AG09309 (cell line): ENCODE measurements at regions not wholly inside any gene's neighbourhood (a gene's known extent, or its start where the extent isn't known, plus 50 kb on each side); places are given as distances from the start of the nearest gene placed in this dataset.

Experiments
- DNase-seq: peaks from one replicate; pipeline ENCODE4 v3.0.0-alpha.2; 2010; ENCODE audit warnings: low read depth
- H3K4me3 ChIP-seq: 2 replicates; pipeline ENCODE4 v1.5.1; 2011; ENCODE audit warnings: mild to moderate bottlenecking, low read depth, low read length, moderate library complexity; ENCODE audit not compliant: control insufficient read depth
- CTCF ChIP-seq: IDR thresholded peaks from 2 replicates; pipeline ENCODE4 v1.5.1; 2011; ENCODE audit warnings: mild to moderate bottlenecking, low read depth, low read length, inconsistent platforms; ENCODE audit not compliant: insufficient read depth, control insufficient read depth; ENCODE audit errors: missing control alignments

- TF ChIP-seq CTCF, result no peak
- no peak for DNase-seq
- no peak overlapping the region for H3K4me3 ChIP-seq
Measured at GRCh38 chr4:24059839-24060238, 170.0 kb upstream of the PPARGC1A start.

DNA sequence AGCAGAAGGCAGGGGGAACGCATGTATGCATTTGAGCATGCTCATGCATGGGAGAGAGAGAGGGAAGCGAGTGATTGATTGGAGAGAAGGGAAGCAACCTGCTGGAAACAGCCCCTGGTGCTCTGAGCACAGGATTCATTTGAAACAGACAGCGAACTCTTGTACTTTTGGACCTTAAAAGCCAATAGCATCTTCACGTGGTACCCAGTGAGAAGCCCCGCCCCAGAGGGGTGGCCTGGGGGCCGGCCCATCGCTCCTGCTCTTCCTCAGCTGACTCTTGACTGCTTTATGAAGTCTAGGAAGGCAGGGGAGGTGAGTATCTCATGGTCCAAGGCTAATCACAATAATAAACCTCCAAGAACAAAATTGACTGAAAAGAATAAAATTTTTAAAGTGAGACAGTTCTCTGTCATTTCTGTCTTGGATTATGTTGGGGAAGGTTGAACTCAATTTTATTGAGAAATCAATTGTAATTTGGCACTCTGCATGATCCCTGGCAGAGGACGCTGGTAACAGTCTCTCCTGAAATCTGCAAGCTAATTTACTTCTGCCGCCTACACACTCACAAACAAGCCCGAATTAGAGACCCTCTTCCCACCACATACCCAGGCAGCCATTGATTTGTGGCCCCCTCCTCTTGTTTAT is 168.2 kb upstream of the PPARGC1A start:
- H3K4me3 ChIP-seq, result no peak overlapping the region
- no peak for TF ChIP-seq CTCF
- no peak for DNase-seq

DNA sequence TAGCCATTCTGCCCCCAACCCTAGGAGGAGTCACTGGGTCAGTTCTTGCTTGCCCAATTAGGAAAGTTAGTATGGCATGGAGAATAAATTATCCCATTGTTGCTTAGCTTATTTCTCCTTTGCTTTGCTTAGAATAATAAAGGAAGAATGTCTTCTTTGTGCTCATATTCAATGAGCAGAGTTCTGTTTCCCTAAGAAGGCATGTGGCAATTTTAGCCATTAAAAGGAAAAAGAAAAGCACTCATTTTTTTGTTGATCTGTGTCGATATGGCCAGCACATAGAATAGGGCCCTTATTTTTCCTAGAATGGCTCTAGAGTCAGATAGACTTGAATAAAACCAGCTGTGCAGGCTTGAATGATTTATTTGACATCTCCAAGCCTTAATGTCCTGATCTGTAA is 166.4 kb upstream of the PPARGC1A start:
- H3K4me3 ChIP-seq, result no peak overlapping the region
- no peak for DNase-seq
- no peak for TF ChIP-seq CTCF

- no peak for TF ChIP-seq CTCF
- DNase-seq, result no peak
- no peak overlapping the region for H3K4me3 ChIP-seq
Measured at GRCh38 chr4:24055623-24056022, 165.8 kb upstream of the PPARGC1A start.

GRCh38 chr4:24054910-24055309 is 165.1 kb upstream of the PPARGC1A start:
- TF ChIP-seq CTCF, result no peak
- DNase-seq, result no peak
- H3K4me3 ChIP-seq, result no peak overlapping the region

DNA sequence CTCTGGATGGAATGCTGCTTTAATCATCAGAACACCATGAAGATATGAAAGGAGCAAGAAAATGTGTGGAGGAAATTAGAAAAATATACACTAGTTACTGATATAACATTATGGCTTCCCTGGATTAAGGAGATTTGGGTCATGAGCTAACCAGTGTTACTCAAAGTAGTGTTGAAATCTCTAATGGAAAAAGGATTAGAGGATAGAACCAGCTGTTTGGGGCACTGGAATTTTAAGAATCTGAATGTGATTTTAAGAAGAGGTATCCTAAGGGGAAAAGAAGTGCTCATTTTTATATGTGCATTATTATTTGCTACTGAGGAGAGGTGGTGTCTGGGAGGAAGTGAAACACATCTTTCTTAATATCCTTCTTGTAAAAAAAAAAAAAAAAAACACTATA is 164.1 kb upstream of the PPARGC1A start:
- no peak for DNase-seq
- TF ChIP-seq CTCF, result no peak
- no peak overlapping the region for H3K4me3 ChIP-seq
